ENCODE measurements at regions not wholly inside any gene's neighbourhood (a gene's known extent, or its start where the extent isn't known, plus 50 kb on each side); places are given as distances from the start of the nearest gene placed in this dataset.

DNA sequence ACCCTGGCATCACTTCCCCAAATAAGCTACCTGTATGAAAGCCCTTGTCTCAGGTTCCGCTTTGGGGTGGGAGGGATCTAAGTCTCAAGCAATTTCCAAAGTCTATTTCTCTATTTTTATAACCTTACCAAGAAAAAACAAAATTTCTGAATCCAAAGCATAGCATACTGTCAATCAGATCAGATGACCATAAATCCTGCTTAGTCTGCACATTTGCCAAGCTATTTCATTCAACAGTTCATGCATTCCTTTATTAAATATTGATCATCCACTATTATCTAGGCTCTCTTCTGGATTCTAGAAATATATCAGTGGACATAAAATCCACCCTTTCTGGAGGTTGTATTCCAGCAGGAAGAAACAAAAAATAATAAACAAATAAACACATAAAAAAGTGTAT is 263.5 kb upstream of the USP15 start:
- Histone ChIP-seq H3F3A (ENCODE audit: insufficient read depth, low read depth) (no peaks in the 10 kb centered on the region), H3K9me2 (ENCODE audit: insufficient read depth) (no peaks in the 10 kb centered on the region), H3K9me3 (ENCODE audit: insufficient read depth, low read depth) (no peaks in the 10 kb centered on the region), H3K36me3 (ENCODE audit: low read depth) (no peaks in the 10 kb centered on the region), H3K27ac (no peak overlapping the region), H3K4me3 (no peak overlapping the region), H3K4me1 (replicated peaks; ENCODE audit: insufficient read depth) (no peaks in the 10 kb centered on the region), H2AFZ (no peak overlapping the region), H4K20me1 (ENCODE audit: insufficient read depth) (no peaks in the 10 kb centered on the region), H3K79me2 (ENCODE audit: low read depth) (no peaks in the 10 kb centered on the region), H3K4me2 (no peak overlapping the region), H3K27me3 (ENCODE audit: insufficient read depth, low read depth) (no peaks in the 10 kb centered on the region)
- TF ChIP-seq EZH2 (IDR thresholded peaks at IDR 0.05; ENCODE audit: low read depth), result no peak
- TF ChIP-seq, protein P1, sequence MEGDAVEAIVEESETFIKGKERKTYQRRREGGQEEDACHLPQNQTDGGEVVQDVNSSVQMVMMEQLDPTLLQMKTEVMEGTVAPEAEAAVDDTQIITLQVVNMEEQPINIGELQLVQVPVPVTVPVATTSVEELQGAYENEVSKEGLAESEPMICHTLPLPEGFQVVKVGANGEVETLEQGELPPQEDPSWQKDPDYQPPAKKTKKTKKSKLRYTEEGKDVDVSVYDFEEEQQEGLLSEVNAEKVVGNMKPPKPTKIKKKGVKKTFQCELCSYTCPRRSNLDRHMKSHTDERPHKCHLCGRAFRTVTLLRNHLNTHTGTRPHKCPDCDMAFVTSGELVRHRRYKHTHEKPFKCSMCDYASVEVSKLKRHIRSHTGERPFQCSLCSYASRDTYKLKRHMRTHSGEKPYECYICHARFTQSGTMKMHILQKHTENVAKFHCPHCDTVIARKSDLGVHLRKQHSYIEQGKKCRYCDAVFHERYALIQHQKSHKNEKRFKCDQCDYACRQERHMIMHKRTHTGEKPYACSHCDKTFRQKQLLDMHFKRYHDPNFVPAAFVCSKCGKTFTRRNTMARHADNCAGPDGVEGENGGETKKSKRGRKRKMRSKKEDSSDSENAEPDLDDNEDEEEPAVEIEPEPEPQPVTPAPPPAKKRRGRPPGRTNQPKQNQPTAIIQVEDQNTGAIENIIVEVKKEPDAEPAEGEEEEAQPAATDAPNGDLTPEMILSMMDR (conservative IDR thresholded peaks at IDR 0.05), result no peak
- DNase-seq, result no peak
- POLR2A ChIA-PET (ENCODE audit: unreplicated experiment), result no interaction called here
- BruUV-seq (replicated peaks), result no TSS peak
- intact Hi-C loops (cut with micrococcal nuclease; ENCODE audit: unreplicated experiment), result no loop called here
- CTCF ChIA-PET, result no interaction called here

DNA sequence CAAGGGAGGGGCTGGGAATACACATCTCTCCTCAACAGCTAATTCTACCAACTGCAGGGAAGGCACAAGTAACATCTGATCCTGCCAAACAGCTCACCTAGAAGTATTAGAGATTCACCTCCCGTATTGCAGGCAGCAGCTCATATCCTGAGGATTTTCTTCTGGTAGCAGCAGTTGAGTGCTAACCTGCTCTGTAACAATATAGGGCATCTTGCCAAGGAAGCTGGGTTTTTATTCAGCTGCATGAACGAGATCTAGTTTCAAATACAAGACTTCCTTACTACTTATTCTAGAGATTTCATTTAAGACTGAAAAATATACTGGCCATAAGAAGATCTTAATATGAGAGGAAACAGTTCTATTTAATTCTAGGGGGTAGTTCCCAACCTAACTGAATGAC is 261.4 kb upstream of the USP15 start:
- no peaks in the 10 kb centered on the region for H3K9me3 ChIP-seq (ENCODE audit: insufficient read depth, low read depth)
- no peak for TF ChIP-seq EZH2 (IDR thresholded peaks at IDR 0.05; ENCODE audit: low read depth)
- TF ChIP-seq, protein P1 (conservative IDR thresholded peaks at IDR 0.05), result no peak
- no peak overlapping the region for H3K4me3 ChIP-seq
- no peaks in the 10 kb centered on the region for H4K20me1 ChIP-seq (ENCODE audit: insufficient read depth)
- no peaks in the 10 kb centered on the region for H3F3A ChIP-seq (ENCODE audit: insufficient read depth, low read depth)
- no TSS peak for BruUV-seq (replicated peaks)
- no peaks in the 10 kb centered on the region for H3K9me2 ChIP-seq (ENCODE audit: insufficient read depth)
- ChIA-PET CTCF (no interaction called here), POLR2A (ENCODE audit: unreplicated experiment) (no interaction called here)
- H3K36me3 ChIP-seq (ENCODE audit: low read depth), result no peaks in the 10 kb centered on the region
- H3K27me3 ChIP-seq (ENCODE audit: insufficient read depth, low read depth), result no peaks in the 10 kb centered on the region
- no peak for DNase-seq
- no peak overlapping the region for H3K27ac ChIP-seq
- H3K4me2 ChIP-seq, result no peak overlapping the region
- intact Hi-C loops (cut with micrococcal nuclease; ENCODE audit: unreplicated experiment), result no loop called here
- no peaks in the 10 kb centered on the region for H3K79me2 ChIP-seq (ENCODE audit: low read depth)
- no peak overlapping the region for H2AFZ ChIP-seq
- H3K4me1 ChIP-seq (replicated peaks; ENCODE audit: insufficient read depth), result no peaks in the 10 kb centered on the region

DNA sequence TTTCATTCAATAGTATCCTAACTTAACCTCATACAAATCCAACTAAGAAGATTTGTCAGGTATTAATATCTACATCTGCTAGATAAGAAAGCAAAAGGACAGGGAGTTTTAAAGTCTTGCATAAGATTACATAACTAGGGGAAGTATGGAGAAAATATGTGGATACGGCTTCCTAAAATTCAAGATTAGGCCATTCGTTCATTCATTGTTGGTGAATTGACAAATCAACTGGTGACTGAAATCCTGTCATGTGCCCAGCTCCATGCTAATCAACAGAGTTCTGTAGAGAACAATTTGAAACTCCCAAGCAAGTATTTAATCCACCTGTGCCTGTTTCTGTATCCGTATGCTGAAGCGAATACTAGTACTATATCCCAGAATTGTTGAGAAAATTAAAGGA is 260.9 kb upstream of the USP15 start:
- BruUV-seq (replicated peaks), result no TSS peak
- H3K9me2 ChIP-seq (ENCODE audit: insufficient read depth), result no peaks in the 10 kb centered on the region
- no peaks in the 10 kb centered on the region for H3K27me3 ChIP-seq (ENCODE audit: insufficient read depth, low read depth)
- H3K4me2 ChIP-seq, result no peak overlapping the region
- H4K20me1 ChIP-seq (ENCODE audit: insufficient read depth), result no peaks in the 10 kb centered on the region
- H3K79me2 ChIP-seq (ENCODE audit: low read depth), result no peaks in the 10 kb centered on the region
- intact Hi-C loops (cut with micrococcal nuclease; ENCODE audit: unreplicated experiment), result no loop called here
- no peak overlapping the region for H3K4me3 ChIP-seq
- CTCF ChIA-PET, result no interaction called here
- no peak for DNase-seq
- no peaks in the 10 kb centered on the region for H3K4me1 ChIP-seq (replicated peaks; ENCODE audit: insufficient read depth)
- H3F3A ChIP-seq (ENCODE audit: insufficient read depth, low read depth), result no peaks in the 10 kb centered on the region
- no peak overlapping the region for H2AFZ ChIP-seq
- POLR2A ChIA-PET (ENCODE audit: unreplicated experiment), result no interaction called here
- H3K36me3 ChIP-seq (ENCODE audit: low read depth), result no peaks in the 10 kb centered on the region
- H3K9me3 ChIP-seq (ENCODE audit: insufficient read depth, low read depth), result no peaks in the 10 kb centered on the region
- H3K27ac ChIP-seq, result no peak overlapping the region
- TF ChIP-seq, protein P1 (conservative IDR thresholded peaks at IDR 0.05), result no peak
- TF ChIP-seq EZH2 (IDR thresholded peaks at IDR 0.05; ENCODE audit: low read depth), result no peak
